GM12878 (cell line): ENCODE measurements at regions not wholly inside any gene's neighbourhood (a gene's known extent, or its start where the extent isn't known, plus 50 kb on each side); places are given as distances from the start of the nearest gene placed in this dataset.

Source experiments
- ATAC-seq: fragments of 200-7000 bp; cut with Tn5 transposase; 3 replicates; pipeline ENCODE4 v1.9.1; 2020; ENCODE audit warnings: mild to moderate bottlenecking, moderate library complexity
- BruUV-seq: library from RNA; stranded (reverse); fragments of 400-500 nt; replicated peaks from 2 replicates; lab custom pipeline; 2021; lab: Mats Ljungman, UMichigan
- CTCF ChIA-PET: fragments of 300-600 bp; sonication (Branson Sonifier 250); formaldehyde crosslinking; extraction: SDS; loops from one replicate; lab custom pipeline; 2021; ENCODE audit warnings: inconsistent platforms; lab: Yijun Ruan, JAX
- POLR2A ChIA-PET: fragments of 350-600 bp; formaldehyde crosslinking; extraction: SDS; loops from one replicate; lab custom pipeline; 2021; ENCODE audit warnings: inconsistent platforms; lab: Charles Lee
- RAD21 ChIA-PET: fragments of 300-600 bp; sonication (Branson Sonifier 250); formaldehyde crosslinking; loops from one replicate; lab custom pipeline; 2023; ENCODE audit warnings: antibody characterized with exemption; ENCODE audit not compliant: unreplicated experiment; lab: Charles Lee
- SMC1A ChIA-PET: fragments of 300-600 bp; sonication (Branson Sonifier 250); formaldehyde crosslinking; loops from one replicate; lab custom pipeline; 2023; ENCODE audit not compliant: unreplicated experiment, uncharacterized antibody; lab: Charles Lee
- DNase-seq: peaks from one replicate; pipeline ENCODE4 v3.0.0-alpha.2; 2011; ENCODE audit warnings: low read depth, low spot score
- FAIRE-seq: peaks from 3 replicates; lab custom pipeline; 2011; peaks lifted over from hg19 to GRCh38; lab: Jason Lieb, UNC
- H2AFZ ChIP-seq: 2 replicates; pipeline ENCODE4 v1.6.0; 2011; ENCODE audit warnings: low read depth, low read length, control low read depth; ENCODE audit not compliant: control insufficient read depth
- H3K27ac ChIP-seq: 2 replicates; pipeline ENCODE4 v1.5.1; 2011; ENCODE audit warnings: control low read depth; ENCODE audit not compliant: control insufficient read depth, insufficient read depth
- H3K27me3 ChIP-seq, 2 experiments: replicated peaks in 1 of 2; 2 replicates each; pipeline versions ENCODE4 v1.6.0 to v1.6.1; 2011; ENCODE audit warnings: low read length in 1 of 2; ENCODE audit not compliant: control insufficient read depth in 2 of 2, insufficient read depth in 2 of 2
- H3K36me3 ChIP-seq, 2 experiments: 2 replicates each; pipeline ENCODE4 v1.5.1; 2011; ENCODE audit warnings: low read length in 1 of 2; ENCODE audit not compliant: control insufficient read depth in 2 of 2, insufficient read depth in 2 of 2
- H3K4me1 ChIP-seq: 2 replicates; pipeline ENCODE4 v1.6.1; 2011; ENCODE audit warnings: mild to moderate bottlenecking, low read length, moderate library complexity, mixed read lengths; ENCODE audit not compliant: control insufficient read depth, insufficient read depth
- H3K4me2 ChIP-seq: 2 replicates; pipeline ENCODE4 v1.6.0; 2011; ENCODE audit warnings: control low read depth; ENCODE audit not compliant: control insufficient read depth, insufficient read depth
- H3K4me3 ChIP-seq: fragments of 200-600 bp; sonication (generic); 2 replicates; pipeline ENCODE4 v1.5.1; 2016
- H3K79me2 ChIP-seq: 2 replicates; pipeline ENCODE4 v1.6.0; 2011; ENCODE audit warnings: low read length; ENCODE audit not compliant: control insufficient read depth, insufficient read depth
- H3K9ac ChIP-seq: 2 replicates; pipeline ENCODE4 v1.8.0; 2011; ENCODE audit warnings: low read length, control low read depth, mixed read lengths; ENCODE audit not compliant: control insufficient read depth, insufficient read depth
- H3K9me3 ChIP-seq: replicated peaks from 3 replicates; pipeline ENCODE4 v1.5.1; 2011; ENCODE audit warnings: mild to moderate bottlenecking, low read length; ENCODE audit not compliant: control insufficient read depth, insufficient read depth
- H4K20me1 ChIP-seq: 2 replicates; pipeline ENCODE4 v1.6.0; 2011; ENCODE audit not compliant: control insufficient read depth, insufficient read depth
- BCL3 ChIP-seq: IDR thresholded peaks from 2 replicates; pipeline ENCODE4 v1.6.1; 2011; ENCODE audit warnings: borderline replicate concordance, low read depth, mild to moderate bottlenecking, moderate library complexity, low read length; ENCODE audit not compliant: insufficient read depth, poor library complexity, severe bottlenecking
- CBX3 ChIP-seq: fragments of 200-600 bp; sonication (generic); IDR thresholded peaks from 2 replicates; pipeline ENCODE4 v1.6.1; 2016; ENCODE audit warnings: low read depth, borderline replicate concordance
- CEBPB ChIP-seq, 2 experiments: fragments of 150-350 bp in 1 of 2; IDR thresholded peaks; 2 replicates each; pipeline ENCODE4 v1.6.1; 2012 to 2014; ENCODE audit warnings: low read depth in 2 of 2, low read length in 2 of 2, borderline replicate concordance in 1 of 2, inconsistent platforms in 1 of 2
- CHD1 ChIP-seq: IDR thresholded peaks from 2 replicates; pipeline ENCODE4 v1.6.1; 2012; ENCODE audit warnings: low read depth, low read length, improper control_type of control experiment
- CTCF ChIP-seq, 3 experiments: IDR thresholded peaks in 2 of 3; conservative IDR thresholded peaks in 1 of 3; 2 replicates each; pipeline ENCODE4 v1.5.1; 2011; ENCODE audit warnings: low read depth in 3 of 3, low read length in 3 of 3, mild to moderate bottlenecking in 3 of 3, control low read depth in 2 of 3, moderate library complexity in 2 of 3, inconsistent platforms in 1 of 3, mixed read lengths in 1 of 3; ENCODE audit not compliant: control insufficient read depth in 2 of 3, insufficient read depth in 1 of 3; ENCODE audit errors: extremely low read depth in 1 of 3
- EGR1 ChIP-seq, 2 experiments: IDR thresholded peaks; 1 replicate in 1 of 2; 2 replicates in 1 of 2; pipeline ENCODE4 v1.6.1; 2011 to 2012; ENCODE audit warnings: low read depth in 2 of 2, low read length in 2 of 2, borderline replicate concordance in 1 of 2, mild to moderate bottlenecking in 1 of 2, moderate library complexity in 1 of 2
- STAT1 ChIP-seq: fragments of 450-650 bp; conservative IDR thresholded peaks from 2 replicates; pipeline ENCODE4 v1.6.1; 2014; ENCODE audit warnings: antibody characterized with exemption, mild to moderate bottlenecking
- ZNF274 ChIP-seq: IDR thresholded peaks from one replicate; pipeline ENCODE4 v1.8.0; 2011; ENCODE audit not compliant: insufficient read length, insufficient read depth
- WGBS: methylation state at CpG from one replicate; pipeline ENCODE4 v1.1.6; 2016; ENCODE audit warnings: low lambda C conversion rate; ENCODE audit not compliant: insufficient replicate concordance, insufficient coverage; ENCODE audit errors: missing lambda C conversion rate; 5-methylcytosine and 5-hydroxymethylcytosine counted together
- in situ Hi-C: fragments of 300-500 bp; cut with MboI; formaldehyde crosslinking; loops from 9 replicates; pipeline ENCODE4 v1.14.3; 2018; ENCODE audit warnings: mixed read lengths
- intact Hi-C: fragments of 100-400 bp; cut with micrococcal nuclease; formaldehyde crosslinking; loops from one replicate; pipeline ENCODE4 v1.14.2; 2022; ENCODE audit not compliant: unreplicated experiment

GRCh38 chr9:107612136-107612535 is 122.6 kb upstream of the KLF4 start:
- RAD21 ChIA-PET: no interaction called here
- no peak overlapping the region for H3K9ac ChIP-seq
- no peaks in the 10 kb centered on the region; a peak in 1 of 4 replicates for H3K27me3 ChIP-seq
- H2AFZ ChIP-seq: no peak overlapping the region
- H3K4me3 ChIP-seq: no peak overlapping the region
- TF ChIP-seq EGR1 (IDR thresholded peaks at IDR 0.05; ENCODE audit: borderline replicate concordance in 1 of 2, low read depth in 2 of 2, low read length in 2 of 2) (no peak), CTCF (IDR thresholded peaks at IDR 0.05 in 2 of 3, conservative IDR thresholded peaks at IDR 0.05 in 1 of 3; ENCODE audit: control insufficient read depth in 2 of 3, extremely low read depth in 1 of 3, insufficient read depth in 1 of 3, low read depth in 3 of 3, low read length in 3 of 3) (no peak), CEBPB (IDR thresholded peaks at IDR 0.05; ENCODE audit: borderline replicate concordance in 1 of 2, low read depth in 2 of 2, low read length in 2 of 2) (no peak), STAT1 (no peak), BCL3 (no peak), CBX3 (no peak), CHD1 (no peak), ZNF274 (no peak)
- TF ChIP-seq, all 136 proteins: peak for 0
- Histone ChIP-seq H3K27ac (no peak overlapping the region), H3K9me3 (no peaks in the 10 kb centered on the region), H4K20me1 (no peaks in the 10 kb centered on the region), H3K4me1 (no peaks in the 10 kb centered on the region), H3K36me3 (no peaks in the 10 kb centered on the region), H3K79me2 (no peaks in the 10 kb centered on the region), H3K4me2 (no peak overlapping the region)
- ChIA-PET POLR2A (no interaction called here), CTCF (no interaction called here), SMC1A (no interaction called here)
- DNase-seq (no peak), ATAC-seq (no peak), FAIRE-seq (no peak)
- intact Hi-C loops: no loop called here
- WGBS: 10% methylated on average over 5 of the region's 5 CpGs
- no TSS peak for BruUV-seq
- in situ Hi-C loops: no loop called here
